ENCODE measurements at regions not wholly inside any gene's neighbourhood (a gene's known extent, or its start where the extent isn't known, plus 50 kb on each side); places are given as distances from the start of the nearest gene placed in this dataset.

DNA sequence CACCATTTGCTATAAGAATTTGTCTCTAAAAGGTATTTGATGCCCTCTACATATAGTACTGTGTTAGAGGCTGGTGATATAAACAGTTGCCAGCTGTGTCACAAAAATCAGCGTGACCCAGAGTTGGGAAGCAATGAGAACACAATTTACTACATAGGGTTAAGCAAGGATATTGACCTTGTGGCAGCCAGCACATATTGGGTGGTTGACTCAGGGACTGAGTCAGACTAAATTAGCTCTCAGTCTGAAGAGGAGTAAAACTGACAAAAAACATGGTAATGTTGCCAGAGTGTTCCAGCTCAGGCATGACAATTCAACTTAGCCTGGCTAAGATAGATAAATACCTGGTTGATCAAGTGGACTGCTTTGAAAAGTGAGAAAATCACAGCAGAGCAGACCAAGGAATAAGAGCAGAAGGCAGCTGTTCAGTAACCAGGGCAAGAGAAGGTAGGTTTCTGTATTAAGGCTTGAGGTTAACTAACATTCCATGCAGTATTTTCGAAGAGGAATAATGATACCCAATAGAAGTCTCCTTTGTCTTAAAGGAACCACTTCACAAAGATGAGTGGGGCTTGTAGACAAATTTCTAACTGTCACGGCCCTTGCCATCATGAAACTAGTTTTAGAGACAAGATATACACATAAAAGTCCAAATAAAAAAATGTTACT lies 108.2 kb upstream of the ERBB4 start:
- H3K27ac ChIP-seq (ENCODE audit: low read depth in 2 of 2, low read length in 2 of 2) = no peak overlapping the region
- H3K4me1 ChIP-seq (ENCODE audit: control insufficient read depth in 2 of 2, insufficient read depth in 2 of 2, low read length in 2 of 2) = no peaks in the 10 kb centered on the region
- H3K36me3 ChIP-seq (ENCODE audit: control insufficient read depth in 2 of 2, insufficient read depth in 2 of 2, low read length in 2 of 2) = no peaks in the 10 kb centered on the region
- no peaks in the 10 kb centered on the region for H3K27me3 ChIP-seq (ENCODE audit: control insufficient read depth in 2 of 2, insufficient read depth in 2 of 2, low read length in 2 of 2)
- H3K9ac ChIP-seq (ENCODE audit: low read depth in 1 of 2, low read length in 2 of 2) = no peak overlapping the region
- H3K9me3 ChIP-seq (ENCODE audit: control insufficient read depth in 2 of 2, low read length in 2 of 2) = no peaks in the 10 kb centered on the region
- H3K4me3 ChIP-seq (ENCODE audit: low read length in 2 of 2) = no peak overlapping the region

DNA sequence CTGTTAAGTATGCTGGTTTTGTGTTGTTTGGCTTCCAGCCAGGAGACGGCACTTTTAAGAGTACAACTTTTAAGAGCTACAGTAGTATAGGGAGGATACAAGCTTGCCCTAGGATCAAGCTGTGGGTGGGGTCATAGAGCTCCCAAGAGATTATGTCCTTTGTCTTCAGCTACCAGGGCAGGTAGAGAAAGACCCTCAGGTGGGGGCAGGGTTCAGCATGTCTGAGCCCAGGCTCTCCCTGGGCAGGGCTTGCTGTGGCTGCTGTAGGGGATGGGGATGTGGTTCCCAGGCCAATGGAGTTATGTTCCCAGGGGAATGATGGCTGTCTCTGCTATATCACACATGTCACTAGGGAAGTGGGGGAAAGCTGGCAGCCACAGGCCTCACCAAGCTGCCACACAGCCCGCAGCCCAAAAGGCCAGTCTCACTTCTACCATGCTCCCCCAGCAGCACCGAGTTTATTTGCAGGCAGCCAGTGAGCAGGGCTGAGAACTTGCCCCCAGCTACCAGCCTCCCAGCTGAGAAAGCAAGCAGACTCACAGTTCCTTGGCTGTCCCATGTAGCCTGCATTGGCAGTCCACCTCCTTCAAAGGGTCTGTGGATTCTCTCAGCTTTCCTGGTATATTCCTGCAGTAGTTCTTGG lies 105.7 kb upstream of the ERBB4 start:
- Histone ChIP-seq H3K9ac (ENCODE audit: low read depth in 1 of 2, low read length in 2 of 2) (no peak overlapping the region), H3K27ac (ENCODE audit: low read depth in 2 of 2, low read length in 2 of 2) (no peak overlapping the region), H3K27me3 (ENCODE audit: control insufficient read depth in 2 of 2, insufficient read depth in 2 of 2, low read length in 2 of 2) (no peaks in the 10 kb centered on the region), H3K4me1 (ENCODE audit: control insufficient read depth in 2 of 2, insufficient read depth in 2 of 2, low read length in 2 of 2) (no peaks in the 10 kb centered on the region), H3K4me3 (ENCODE audit: low read length in 2 of 2) (no peak overlapping the region), H3K9me3 (ENCODE audit: control insufficient read depth in 2 of 2, low read length in 2 of 2) (no peaks in the 10 kb centered on the region), H3K36me3 (ENCODE audit: control insufficient read depth in 2 of 2, insufficient read depth in 2 of 2, low read length in 2 of 2) (no peaks in the 10 kb centered on the region)

DNA sequence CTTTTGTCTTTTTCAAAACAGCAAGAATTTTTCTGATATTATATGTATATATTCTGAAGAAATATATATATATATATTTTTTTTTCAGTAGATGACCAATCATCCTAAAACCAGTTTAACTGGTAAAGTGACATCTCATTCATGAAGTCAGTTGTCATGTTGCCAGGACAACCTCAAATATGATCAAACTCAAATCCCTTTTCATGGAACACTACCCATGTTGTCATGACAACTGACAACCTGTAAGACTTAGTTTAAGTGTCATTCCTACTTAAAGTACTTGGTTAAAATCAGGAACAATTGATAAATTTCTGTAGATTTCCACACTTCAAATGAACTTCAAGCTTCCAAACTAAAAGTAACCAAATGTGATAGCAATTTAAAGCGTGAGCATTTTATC lies 101.8 kb upstream of the ERBB4 start:
- Histone ChIP-seq H3K27me3 (ENCODE audit: control insufficient read depth in 2 of 2, insufficient read depth in 2 of 2, low read length in 2 of 2) (no peaks in the 10 kb centered on the region), H3K4me1 (ENCODE audit: control insufficient read depth in 2 of 2, insufficient read depth in 2 of 2, low read length in 2 of 2) (no peaks in the 10 kb centered on the region), H3K9me3 (ENCODE audit: control insufficient read depth in 2 of 2, low read length in 2 of 2) (no peaks in the 10 kb centered on the region), H3K36me3 (ENCODE audit: control insufficient read depth in 2 of 2, insufficient read depth in 2 of 2, low read length in 2 of 2) (no peaks in the 10 kb centered on the region), H3K9ac (ENCODE audit: low read depth in 1 of 2, low read length in 2 of 2) (no peak overlapping the region), H3K4me3 (ENCODE audit: low read length in 2 of 2) (no peak overlapping the region), H3K27ac (ENCODE audit: low read depth in 2 of 2, low read length in 2 of 2) (no peak overlapping the region)

DNA sequence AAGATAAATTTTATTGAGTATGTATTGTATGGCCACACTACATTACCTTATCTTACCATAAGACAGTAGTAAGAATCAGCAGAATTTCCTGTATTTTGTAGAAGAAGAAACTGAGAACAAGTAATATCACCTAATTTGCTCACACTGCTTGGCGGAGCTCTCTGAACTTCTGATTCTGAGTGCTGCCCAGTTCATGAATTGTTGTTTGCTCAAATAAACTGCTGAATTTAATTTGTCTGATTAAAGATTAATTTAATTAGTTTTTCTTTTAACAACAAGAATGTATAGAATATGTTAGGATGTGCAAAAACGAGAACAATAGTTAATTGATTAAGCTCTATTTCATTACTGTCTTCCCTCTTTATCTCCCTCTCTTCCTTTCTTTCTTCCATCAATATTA lies 100.1 kb upstream of the ERBB4 start:
- H3K27ac ChIP-seq (ENCODE audit: low read depth in 2 of 2, low read length in 2 of 2) = no peak overlapping the region
- no peaks in the 10 kb centered on the region for H3K27me3 ChIP-seq (ENCODE audit: control insufficient read depth in 2 of 2, insufficient read depth in 2 of 2, low read length in 2 of 2)
- H3K4me1 ChIP-seq (ENCODE audit: control insufficient read depth in 2 of 2, insufficient read depth in 2 of 2, low read length in 2 of 2) = no peaks in the 10 kb centered on the region
- H3K9ac ChIP-seq (ENCODE audit: low read depth in 1 of 2, low read length in 2 of 2) = no peak overlapping the region
- no peaks in the 10 kb centered on the region for H3K36me3 ChIP-seq (ENCODE audit: control insufficient read depth in 2 of 2, insufficient read depth in 2 of 2, low read length in 2 of 2)
- no peaks in the 10 kb centered on the region for H3K9me3 ChIP-seq (ENCODE audit: control insufficient read depth in 2 of 2, low read length in 2 of 2)
- H3K4me3 ChIP-seq (ENCODE audit: low read length in 2 of 2) = no peak overlapping the region

DNA sequence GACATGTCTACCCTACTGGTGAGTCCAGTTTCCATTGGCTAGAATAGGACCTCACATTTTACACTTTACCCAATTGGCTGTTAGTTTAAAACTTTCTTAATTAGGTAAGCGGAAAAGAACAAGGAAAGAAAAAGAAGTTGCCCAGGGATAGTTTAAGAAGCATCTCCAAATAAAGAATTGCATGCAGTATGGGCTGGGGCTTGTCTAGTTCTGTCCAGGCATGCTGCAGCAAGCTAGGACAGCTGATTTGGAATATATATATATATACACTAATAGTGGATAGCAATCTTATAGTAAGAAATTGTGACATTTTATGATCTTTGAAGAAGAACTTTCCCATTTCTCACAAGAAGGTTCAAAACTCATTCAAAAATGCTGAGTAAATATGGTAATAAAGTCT lies 90.0 kb upstream of the ERBB4 start:
- Histone ChIP-seq H3K4me3 (ENCODE audit: low read length in 2 of 2) (no peak overlapping the region), H3K36me3 (ENCODE audit: control insufficient read depth in 2 of 2, insufficient read depth in 2 of 2, low read length in 2 of 2) (no peaks in the 10 kb centered on the region), H3K27ac (ENCODE audit: low read depth in 2 of 2, low read length in 2 of 2) (no peak overlapping the region), H3K27me3 (ENCODE audit: control insufficient read depth in 2 of 2, insufficient read depth in 2 of 2, low read length in 2 of 2) (no peaks in the 10 kb centered on the region), H3K9me3 (ENCODE audit: control insufficient read depth in 2 of 2, low read length in 2 of 2) (no peaks in the 10 kb centered on the region), H3K4me1 (ENCODE audit: control insufficient read depth in 2 of 2, insufficient read depth in 2 of 2, low read length in 2 of 2) (no peaks in the 10 kb centered on the region), H3K9ac (ENCODE audit: low read depth in 1 of 2, low read length in 2 of 2) (no peak overlapping the region)

DNA sequence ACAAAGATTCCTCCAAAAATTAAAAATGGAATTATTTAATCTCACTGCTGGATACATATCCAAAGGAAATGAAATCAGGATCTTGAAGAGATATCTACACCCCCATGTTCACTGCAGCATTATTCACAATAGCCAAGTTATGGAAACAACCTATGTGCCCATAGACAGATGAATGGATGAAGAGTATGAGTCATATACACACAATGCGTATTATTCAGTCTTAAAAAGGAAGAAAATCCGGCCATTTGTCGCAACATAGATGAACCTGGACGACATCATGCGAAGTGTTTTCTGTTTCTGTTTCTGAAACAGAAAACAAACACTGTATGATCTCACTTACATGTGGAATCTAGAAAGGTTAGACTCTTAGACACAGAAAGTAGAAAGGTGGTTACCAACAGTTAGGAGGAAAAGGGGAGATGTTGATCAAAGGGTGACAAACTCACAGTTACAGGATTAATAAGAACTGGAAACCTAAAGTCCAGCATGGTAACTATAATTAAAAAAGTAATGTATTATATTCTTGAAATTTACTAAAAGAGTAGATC lies 87.8 kb upstream of the ERBB4 start:
- H3K27ac ChIP-seq (ENCODE audit: low read depth in 2 of 2, low read length in 2 of 2) = no peak overlapping the region

DNA sequence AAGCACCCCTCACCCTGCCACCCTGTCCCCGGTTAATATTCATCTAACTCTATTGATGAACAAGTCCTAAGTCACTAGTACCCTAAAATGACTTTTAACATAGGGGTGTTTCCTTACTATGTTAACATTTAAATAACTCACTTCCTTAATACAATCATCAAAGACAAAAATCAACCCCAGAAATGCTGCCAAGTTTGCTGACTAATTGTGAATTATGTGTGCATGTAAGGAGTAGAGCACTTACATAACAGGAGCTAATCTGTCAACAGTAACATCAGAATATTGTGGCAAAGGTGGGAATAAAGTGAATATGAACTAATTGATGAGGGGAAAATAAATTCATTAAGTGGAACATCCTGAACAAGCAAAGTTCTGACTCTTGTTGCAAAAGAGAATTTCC lies 81.4 kb upstream of the ERBB4 start:
- H3K27me3 ChIP-seq (ENCODE audit: control insufficient read depth in 2 of 2, insufficient read depth in 2 of 2, low read length in 2 of 2) = no peaks in the 10 kb centered on the region
- H3K4me3 ChIP-seq (ENCODE audit: low read length in 2 of 2) = no peak overlapping the region
- H3K9me3 ChIP-seq (ENCODE audit: control insufficient read depth in 2 of 2, low read length in 2 of 2) = no peaks in the 10 kb centered on the region
- H3K4me1 ChIP-seq (ENCODE audit: control insufficient read depth in 2 of 2, insufficient read depth in 2 of 2, low read length in 2 of 2) = no peaks in the 10 kb centered on the region
- no peak overlapping the region for H3K27ac ChIP-seq (ENCODE audit: low read depth in 2 of 2, low read length in 2 of 2)
- H3K9ac ChIP-seq (ENCODE audit: low read depth in 1 of 2, low read length in 2 of 2) = no peak overlapping the region
- H3K36me3 ChIP-seq (ENCODE audit: control insufficient read depth in 2 of 2, insufficient read depth in 2 of 2, low read length in 2 of 2) = no peaks in the 10 kb centered on the region

More for the DNA sequence above, 87.8 kb upstream of the ERBB4 start:
- H3K4me3 ChIP-seq (ENCODE audit: low read length in 2 of 2) = no peak overlapping the region
- H3K4me1 ChIP-seq (ENCODE audit: control insufficient read depth in 2 of 2, insufficient read depth in 2 of 2, low read length in 2 of 2) = no peaks in the 10 kb centered on the region
- H3K9me3 ChIP-seq (ENCODE audit: control insufficient read depth in 2 of 2, low read length in 2 of 2) = no peaks in the 10 kb centered on the region
- no peaks in the 10 kb centered on the region for H3K36me3 ChIP-seq (ENCODE audit: control insufficient read depth in 2 of 2, insufficient read depth in 2 of 2, low read length in 2 of 2)
- no peak overlapping the region for H3K9ac ChIP-seq (ENCODE audit: low read depth in 1 of 2, low read length in 2 of 2)
- no peaks in the 10 kb centered on the region for H3K27me3 ChIP-seq (ENCODE audit: control insufficient read depth in 2 of 2, insufficient read depth in 2 of 2, low read length in 2 of 2)

DNA sequence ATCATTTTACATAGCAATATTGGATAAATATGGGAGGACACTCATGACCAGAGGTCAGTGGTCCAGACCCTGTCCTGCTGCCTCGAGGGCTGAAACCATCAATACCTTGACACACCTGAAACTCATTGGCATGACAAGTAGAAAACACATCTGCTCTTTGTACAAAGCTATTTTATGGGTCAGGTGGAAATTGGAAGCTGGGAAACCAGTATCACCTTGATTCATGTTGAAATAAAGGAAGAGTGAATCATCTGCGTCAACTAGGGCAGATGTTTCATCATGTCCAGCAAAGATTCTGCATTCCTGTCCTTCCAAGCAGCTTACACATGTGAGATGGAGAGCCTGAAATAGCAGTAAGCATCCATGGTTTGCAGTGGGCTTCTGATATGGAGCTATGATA lies 80.0 kb upstream of the ERBB4 start:
- Histone ChIP-seq H3K9ac (ENCODE audit: low read depth in 1 of 2, low read length in 2 of 2) (no peak overlapping the region), H3K9me3 (ENCODE audit: control insufficient read depth in 2 of 2, low read length in 2 of 2) (no peaks in the 10 kb centered on the region), H3K27ac (ENCODE audit: low read depth in 2 of 2, low read length in 2 of 2) (no peak overlapping the region), H3K27me3 (ENCODE audit: control insufficient read depth in 2 of 2, insufficient read depth in 2 of 2, low read length in 2 of 2) (no peaks in the 10 kb centered on the region), H3K4me1 (ENCODE audit: control insufficient read depth in 2 of 2, insufficient read depth in 2 of 2, low read length in 2 of 2) (no peaks in the 10 kb centered on the region), H3K36me3 (ENCODE audit: control insufficient read depth in 2 of 2, insufficient read depth in 2 of 2, low read length in 2 of 2) (no peaks in the 10 kb centered on the region), H3K4me3 (ENCODE audit: low read length in 2 of 2) (no peak overlapping the region)

DNA sequence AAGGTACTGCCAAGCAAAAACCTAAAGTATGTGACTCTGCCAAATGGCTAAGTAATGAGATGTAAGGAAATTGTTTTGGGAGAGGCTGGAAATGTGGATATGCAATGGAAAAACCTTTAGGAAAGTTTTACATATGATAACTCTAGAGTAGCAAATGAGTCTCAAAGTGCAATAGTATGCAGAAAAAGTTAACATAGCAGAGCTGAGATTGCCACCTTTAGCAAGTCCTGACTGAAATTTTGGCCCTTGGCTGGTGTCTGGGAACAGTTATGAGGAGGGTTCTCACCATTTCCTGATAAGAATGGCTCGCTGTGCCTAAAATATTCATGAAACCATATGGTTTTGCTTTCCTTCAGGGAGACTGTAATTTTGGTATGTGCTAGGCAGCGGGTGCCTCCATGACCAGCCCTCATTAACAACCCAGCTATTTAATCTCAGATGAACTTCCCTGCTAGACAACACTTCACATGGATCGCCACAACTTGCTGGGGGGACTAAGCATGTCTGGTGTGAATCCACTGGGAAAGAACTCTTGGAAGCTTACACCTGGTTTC lies 72.3 kb upstream of the ERBB4 start:
- H3K4me1 ChIP-seq (ENCODE audit: control insufficient read depth in 2 of 2, insufficient read depth in 2 of 2, low read length in 2 of 2) = no peaks in the 10 kb centered on the region
- H3K4me3 ChIP-seq (ENCODE audit: low read length in 2 of 2) = no peak overlapping the region
- H3K9ac ChIP-seq (ENCODE audit: low read depth in 1 of 2, low read length in 2 of 2) = no peak overlapping the region
- no peaks in the 10 kb centered on the region for H3K9me3 ChIP-seq (ENCODE audit: control insufficient read depth in 2 of 2, low read length in 2 of 2)
- no peaks in the 10 kb centered on the region for H3K27me3 ChIP-seq (ENCODE audit: control insufficient read depth in 2 of 2, insufficient read depth in 2 of 2, low read length in 2 of 2)
- H3K27ac ChIP-seq (ENCODE audit: low read depth in 2 of 2, low read length in 2 of 2) = no peak overlapping the region
- no peaks in the 10 kb centered on the region for H3K36me3 ChIP-seq (ENCODE audit: control insufficient read depth in 2 of 2, insufficient read depth in 2 of 2, low read length in 2 of 2)

DNA sequence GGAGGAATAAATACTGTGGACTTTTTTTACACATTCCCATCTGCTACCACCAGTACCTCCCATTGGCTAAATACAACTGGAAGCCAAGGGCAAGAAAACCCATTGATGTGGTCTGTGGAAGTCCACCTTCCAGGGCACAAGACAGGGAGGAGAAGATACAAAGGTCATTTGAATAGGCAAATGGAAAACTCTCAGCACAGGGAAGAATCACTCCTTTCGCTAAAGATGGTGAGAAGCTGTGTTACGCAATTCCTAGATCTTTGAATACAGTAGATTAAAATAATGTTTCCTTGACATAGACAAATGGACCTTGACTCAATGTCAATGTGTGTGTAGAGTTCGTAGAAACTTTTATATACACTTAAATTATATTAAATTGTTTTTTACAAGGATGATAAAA lies 70.9 kb upstream of the ERBB4 start:
- Histone ChIP-seq H3K27ac (ENCODE audit: low read depth in 2 of 2, low read length in 2 of 2) (no peak overlapping the region), H3K9ac (ENCODE audit: low read depth in 1 of 2, low read length in 2 of 2) (no peak overlapping the region), H3K4me1 (ENCODE audit: control insufficient read depth in 2 of 2, insufficient read depth in 2 of 2, low read length in 2 of 2) (no peaks in the 10 kb centered on the region), H3K36me3 (ENCODE audit: control insufficient read depth in 2 of 2, insufficient read depth in 2 of 2, low read length in 2 of 2) (no peaks in the 10 kb centered on the region), H3K4me3 (ENCODE audit: low read length in 2 of 2) (no peak overlapping the region), H3K9me3 (ENCODE audit: control insufficient read depth in 2 of 2, low read length in 2 of 2) (no peaks in the 10 kb centered on the region), H3K27me3 (ENCODE audit: control insufficient read depth in 2 of 2, insufficient read depth in 2 of 2, low read length in 2 of 2) (no peaks in the 10 kb centered on the region)
